ENCODE measurements at regions not wholly inside any gene's neighbourhood (a gene's known extent, or its start where the extent isn't known, plus 50 kb on each side); places are given as distances from the start of the nearest gene placed in this dataset.

DNA sequence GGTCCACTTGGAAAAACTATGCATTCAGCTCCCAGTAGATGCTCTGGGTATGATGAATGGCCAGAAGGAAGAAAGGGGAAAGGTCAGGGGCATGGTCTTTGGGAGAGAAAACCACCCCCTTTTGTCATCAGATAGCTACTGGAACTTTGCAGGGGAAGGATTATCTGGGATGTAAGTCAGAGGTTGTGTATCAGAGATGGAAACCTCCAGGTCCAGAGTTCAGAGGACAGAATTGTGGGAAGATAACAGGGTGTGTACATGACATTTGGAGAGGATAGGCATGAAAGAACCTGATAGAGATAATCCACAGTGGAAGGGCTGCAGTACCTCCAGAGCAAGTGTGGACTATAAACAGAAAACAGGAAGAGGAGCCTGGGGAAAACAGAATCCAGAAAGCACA lies 262.7 kb downstream of the SPRY1 start:
- Histone ChIP-seq H3K27ac (replicated peaks; ENCODE audit: low read length) (no peak overlapping the region), H3K14ac (ENCODE audit: low read length) (no peak overlapping the region), H3K4ac (ENCODE audit: low read length) (no peak overlapping the region), H3K9me3 (replicated peaks in 1 of 2; ENCODE audit: control insufficient read depth in 2 of 2, insufficient read depth in 1 of 2, low read depth in 1 of 2, low read length in 2 of 2) (peaks cover 7 to 30% of the 10 kb centered on the region in 2 donors), H2AFZ (ENCODE audit: low read length) (peak overlapping the region; percentile 12), H3K27me3 (ENCODE audit: control insufficient read depth in 3 of 3, insufficient read depth in 3 of 3, low read depth in 1 of 3, low read length in 3 of 3) (no peaks in the 10 kb centered on the region), H2BK12ac (ENCODE audit: low read length) (no peak overlapping the region), H3K4me2 (ENCODE audit: insufficient read depth, low read length, poor library complexity, severe bottlenecking) (no peak overlapping the region), H3K18ac (ENCODE audit: low read length) (no peak overlapping the region), H3K4me1 (ENCODE audit: control insufficient read depth in 2 of 2, insufficient read depth in 1 of 2, low read depth in 1 of 2, low read length in 2 of 2) (peaks cover 0 to 2% of the 10 kb centered on the region in 2 donors), H3K9ac (ENCODE audit: low read depth, low read length, poor library complexity) (no peak overlapping the region), H4K8ac (ENCODE audit: low read depth, low read length) (no peak overlapping the region), H2BK15ac (ENCODE audit: low read length) (no peak overlapping the region), H3K36me3 (replicated peaks in 1 of 2; ENCODE audit: control insufficient read depth in 2 of 2, insufficient read depth in 2 of 2, low read length in 2 of 2) (no peaks in the 10 kb centered on the region), H2BK120ac (ENCODE audit: low read depth, low read length) (no peak overlapping the region), H3K4me3 (ENCODE audit: low read length in 2 of 2) (no peak overlapping the region), H4K91ac (ENCODE audit: low read depth, low read length, poor library complexity) (no peak overlapping the region), H2AK5ac (ENCODE audit: low read depth, low read length) (no peak overlapping the region), H3K23ac (ENCODE audit: low read depth, low read length, poor library complexity) (no peak overlapping the region), H2BK5ac (ENCODE audit: low read length) (no peak overlapping the region), H3K79me1 (ENCODE audit: low read depth, low read length) (no peaks in the 10 kb centered on the region)
- DNase-seq (ENCODE audit: low spot score) = no peak

DNA sequence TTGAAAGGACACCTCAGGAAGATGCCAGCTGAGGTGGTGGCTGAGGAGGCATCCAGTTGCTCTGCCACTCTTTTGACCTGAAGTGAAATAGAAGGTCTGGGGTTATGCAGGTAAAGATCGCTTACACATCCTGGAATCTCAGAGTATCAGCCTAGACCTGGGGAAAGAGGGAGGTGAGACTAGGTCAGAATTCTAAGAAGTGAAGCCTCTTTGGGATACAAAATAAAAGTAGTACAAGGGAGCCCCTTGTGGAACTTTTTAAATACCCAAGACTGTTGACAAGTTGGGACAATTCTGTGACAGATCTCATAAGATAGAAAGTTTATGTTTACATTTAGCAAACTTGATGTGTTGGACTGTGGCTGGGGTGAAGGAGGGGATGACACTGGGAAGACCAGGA lies 263.1 kb downstream of the SPRY1 start:
- no peak overlapping the region for H2AK5ac ChIP-seq (ENCODE audit: low read depth, low read length)
- H3K23ac ChIP-seq (ENCODE audit: low read depth, low read length, poor library complexity) = no peak overlapping the region
- H3K27me3 ChIP-seq (ENCODE audit: control insufficient read depth in 3 of 3, insufficient read depth in 3 of 3, low read depth in 1 of 3, low read length in 3 of 3) = no peaks in the 10 kb centered on the region
- peaks cover 7 to 27% of the 10 kb centered on the region in 2 donors for H3K9me3 ChIP-seq (replicated peaks in 1 of 2; ENCODE audit: control insufficient read depth in 2 of 2, insufficient read depth in 1 of 2, low read depth in 1 of 2, low read length in 2 of 2)
- no peak for DNase-seq (ENCODE audit: low spot score)
- no peaks in the 10 kb centered on the region for H3K36me3 ChIP-seq (replicated peaks in 1 of 2; ENCODE audit: control insufficient read depth in 2 of 2, insufficient read depth in 2 of 2, low read length in 2 of 2)
- no peaks in the 10 kb centered on the region for H3K79me1 ChIP-seq (ENCODE audit: low read depth, low read length)
- H2AFZ ChIP-seq (ENCODE audit: low read length) = no peak overlapping the region
- no peak overlapping the region for H3K4me3 ChIP-seq (ENCODE audit: low read length in 2 of 2)
- no peak overlapping the region for H3K18ac ChIP-seq (ENCODE audit: low read length)
- WGBS, 2 donors (ENCODE audit: extremely low coverage in 2 of 2, insufficient read length in 2 of 2, insufficient replicate concordance in 1 of 2) = no CpG with 5 or more reads among the region's 1 CpG
- H2BK5ac ChIP-seq (ENCODE audit: low read length) = no peak overlapping the region
- H4K8ac ChIP-seq (ENCODE audit: low read depth, low read length) = no peak overlapping the region
- no peak overlapping the region for H2BK12ac ChIP-seq (ENCODE audit: low read length)
- H2BK120ac ChIP-seq (ENCODE audit: low read depth, low read length) = no peak overlapping the region
- H4K91ac ChIP-seq (ENCODE audit: low read depth, low read length, poor library complexity) = no peak overlapping the region
- H2BK15ac ChIP-seq (ENCODE audit: low read length) = no peak overlapping the region
- no peak overlapping the region for H3K4me2 ChIP-seq (ENCODE audit: insufficient read depth, low read length, poor library complexity, severe bottlenecking)
- no peak overlapping the region for H3K14ac ChIP-seq (ENCODE audit: low read length)
- H3K4me1 ChIP-seq (ENCODE audit: control insufficient read depth in 2 of 2, insufficient read depth in 1 of 2, low read depth in 1 of 2, low read length in 2 of 2) = peaks cover 0 to 2% of the 10 kb centered on the region in 2 donors
- H3K4ac ChIP-seq (ENCODE audit: low read length) = no peak overlapping the region
- no peak overlapping the region for H3K27ac ChIP-seq (replicated peaks; ENCODE audit: low read length)
- no peak overlapping the region for H3K9ac ChIP-seq (ENCODE audit: low read depth, low read length, poor library complexity)

DNA sequence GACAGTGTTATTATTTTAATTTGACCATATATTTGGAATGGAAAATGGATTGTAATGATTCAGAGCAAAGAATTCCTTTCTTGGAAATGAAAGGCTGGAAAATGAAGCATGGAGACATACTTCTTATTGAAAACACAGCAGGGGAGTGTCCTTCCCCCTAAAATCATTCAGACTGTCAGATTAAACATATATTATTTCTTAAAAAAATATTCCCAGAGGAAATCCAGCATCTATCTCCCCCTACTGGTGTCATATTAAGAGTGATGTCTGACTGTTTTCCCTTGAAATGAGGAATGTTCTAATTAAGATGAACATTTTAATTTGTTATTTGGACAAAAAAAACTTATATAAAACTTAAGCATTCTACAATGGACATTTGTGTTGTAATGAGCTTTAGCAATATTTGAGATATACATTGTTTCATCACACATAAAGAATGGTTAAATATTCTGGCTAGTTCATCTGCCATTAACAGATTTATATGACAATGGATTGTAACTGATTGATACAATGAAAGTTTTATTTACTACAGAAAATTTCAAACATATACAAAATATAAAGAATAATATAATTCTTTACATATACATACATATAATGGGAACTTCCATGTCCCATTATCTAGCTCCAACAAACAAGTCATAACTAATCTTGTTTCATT lies 264.6 kb downstream of the SPRY1 start:
- DNase-seq (ENCODE audit: low spot score) = no peak
- no peaks in the 10 kb centered on the region for H3K36me3 ChIP-seq (replicated peaks in 1 of 2; ENCODE audit: control insufficient read depth in 2 of 2, insufficient read depth in 2 of 2, low read length in 2 of 2)
- H3K79me1 ChIP-seq (ENCODE audit: low read depth, low read length) = no peaks in the 10 kb centered on the region
- H2BK12ac ChIP-seq (ENCODE audit: low read length) = no peak overlapping the region
- H3K18ac ChIP-seq (ENCODE audit: low read length) = no peak overlapping the region
- no peak overlapping the region for H2AK5ac ChIP-seq (ENCODE audit: low read depth, low read length)
- H3K14ac ChIP-seq (ENCODE audit: low read length) = no peak overlapping the region
- no peak overlapping the region for H3K4ac ChIP-seq (ENCODE audit: low read length)
- H2BK120ac ChIP-seq (ENCODE audit: low read depth, low read length) = no peak overlapping the region
- no peak overlapping the region for H3K27ac ChIP-seq (replicated peaks; ENCODE audit: low read length)
- H3K4me2 ChIP-seq (ENCODE audit: insufficient read depth, low read length, poor library complexity, severe bottlenecking) = no peak overlapping the region
- H3K9me3 ChIP-seq (replicated peaks in 1 of 2; ENCODE audit: control insufficient read depth in 2 of 2, insufficient read depth in 1 of 2, low read depth in 1 of 2, low read length in 2 of 2) = peaks cover 6 to 29% of the 10 kb centered on the region in 2 donors
- no peak overlapping the region for H3K9ac ChIP-seq (ENCODE audit: low read depth, low read length, poor library complexity)
- H3K4me1 ChIP-seq (ENCODE audit: control insufficient read depth in 2 of 2, insufficient read depth in 1 of 2, low read depth in 1 of 2, low read length in 2 of 2) = peaks cover 0 to 2% of the 10 kb centered on the region in 2 donors
- H2AFZ ChIP-seq (ENCODE audit: low read length) = no peak overlapping the region
- no peaks in the 10 kb centered on the region for H3K27me3 ChIP-seq (ENCODE audit: control insufficient read depth in 3 of 3, insufficient read depth in 3 of 3, low read depth in 1 of 3, low read length in 3 of 3)
- H4K8ac ChIP-seq (ENCODE audit: low read depth, low read length) = no peak overlapping the region
- no peak overlapping the region for H3K4me3 ChIP-seq (ENCODE audit: low read length in 2 of 2)
- no peak overlapping the region for H2BK15ac ChIP-seq (ENCODE audit: low read length)
- no peak overlapping the region for H2BK5ac ChIP-seq (ENCODE audit: low read length)
- H3K23ac ChIP-seq (ENCODE audit: low read depth, low read length, poor library complexity) = no peak overlapping the region
- no peak overlapping the region for H4K91ac ChIP-seq (ENCODE audit: low read depth, low read length, poor library complexity)

DNA sequence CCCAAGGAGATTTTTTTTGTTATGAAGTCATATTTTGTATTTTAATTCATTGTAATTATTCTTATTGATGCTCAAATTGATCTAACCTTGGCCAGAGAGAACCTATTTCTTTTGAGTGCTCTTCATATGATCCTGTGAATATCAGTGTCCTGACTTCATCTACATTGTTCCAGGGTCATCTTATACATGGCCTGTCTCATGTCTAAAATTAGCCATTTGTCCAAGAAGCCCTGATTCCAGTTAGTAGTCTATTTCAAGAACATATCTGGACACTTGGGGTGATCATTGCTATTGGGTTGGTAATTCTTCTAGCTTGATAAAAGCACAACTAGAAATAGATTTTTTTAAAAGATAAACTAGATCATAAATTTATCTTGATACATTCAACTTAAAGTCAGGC lies 266.2 kb downstream of the SPRY1 start:
- H3K4ac ChIP-seq (ENCODE audit: low read length) = no peak overlapping the region
- H2BK5ac ChIP-seq (ENCODE audit: low read length) = no peak overlapping the region
- no peaks in the 10 kb centered on the region for H3K27me3 ChIP-seq (ENCODE audit: control insufficient read depth in 3 of 3, insufficient read depth in 3 of 3, low read depth in 1 of 3, low read length in 3 of 3)
- no peak overlapping the region for H3K23ac ChIP-seq (ENCODE audit: low read depth, low read length, poor library complexity)
- no peak for DNase-seq (ENCODE audit: low spot score)
- H3K4me3 ChIP-seq (ENCODE audit: low read length in 2 of 2) = no peak overlapping the region
- H3K14ac ChIP-seq (ENCODE audit: low read length) = no peak overlapping the region
- H4K91ac ChIP-seq (ENCODE audit: low read depth, low read length, poor library complexity) = no peak overlapping the region
- H2AK5ac ChIP-seq (ENCODE audit: low read depth, low read length) = no peak overlapping the region
- no peaks in the 10 kb centered on the region for H3K36me3 ChIP-seq (replicated peaks in 1 of 2; ENCODE audit: control insufficient read depth in 2 of 2, insufficient read depth in 2 of 2, low read length in 2 of 2)
- H3K79me1 ChIP-seq (ENCODE audit: low read depth, low read length) = no peaks in the 10 kb centered on the region
- no peak overlapping the region for H2AFZ ChIP-seq (ENCODE audit: low read length)
- H2BK15ac ChIP-seq (ENCODE audit: low read length) = no peak overlapping the region
- H4K8ac ChIP-seq (ENCODE audit: low read depth, low read length) = no peak overlapping the region
- no peak overlapping the region for H2BK120ac ChIP-seq (ENCODE audit: low read depth, low read length)
- no peak overlapping the region for H3K18ac ChIP-seq (ENCODE audit: low read length)
- H3K4me1 ChIP-seq (ENCODE audit: control insufficient read depth in 2 of 2, insufficient read depth in 1 of 2, low read depth in 1 of 2, low read length in 2 of 2) = peaks cover 0 to 2% of the 10 kb centered on the region in 2 donors
- H3K27ac ChIP-seq (replicated peaks; ENCODE audit: low read length) = no peak overlapping the region
- H3K9ac ChIP-seq (ENCODE audit: low read depth, low read length, poor library complexity) = no peak overlapping the region
- H3K4me2 ChIP-seq (ENCODE audit: insufficient read depth, low read length, poor library complexity, severe bottlenecking) = no peak overlapping the region
- no peak overlapping the region for H2BK12ac ChIP-seq (ENCODE audit: low read length)
- peaks cover 4 to 35% of the 10 kb centered on the region in 2 donors for H3K9me3 ChIP-seq (replicated peaks in 1 of 2; ENCODE audit: control insufficient read depth in 2 of 2, insufficient read depth in 1 of 2, low read depth in 1 of 2, low read length in 2 of 2)
